Left ventricle myocardium inferior (tissue), 1 donor: ENCODE measurements at regions not wholly inside any gene's neighbourhood (a gene's known extent, or its start where the extent isn't known, plus 50 kb on each side); places are given as distances from the start of the nearest gene placed in this dataset.

Experiments
- DNase-seq: peaks from one replicate; pipeline ENCODE4 v3.0.0-alpha.2; 2020
- H3K27ac ChIP-seq: fragments of 200-600 bp; replicated peaks from 2 replicates; pipeline ENCODE4 v1.8.0; 2021
- H3K27me3 ChIP-seq: fragments of 200-600 bp; 2 replicates; pipeline ENCODE4 v1.8.0; 2021; ENCODE audit warnings: low read depth
- H3K36me3 ChIP-seq: fragments of 200-600 bp; 2 replicates; pipeline ENCODE4 v1.8.0; 2021
- H3K4me1 ChIP-seq: fragments of 200-600 bp; 2 replicates; pipeline ENCODE4 v1.8.0; 2021
- H3K4me3 ChIP-seq: fragments of 200-600 bp; 2 replicates; pipeline ENCODE4 v1.8.0; 2021; ENCODE audit warnings: mild to moderate bottlenecking, moderate library complexity
- H3K9me3 ChIP-seq: fragments of 200-600 bp; replicated peaks from 2 replicates; pipeline ENCODE4 v1.8.0; 2021
- CTCF ChIP-seq: fragments of 200-600 bp; IDR thresholded peaks from 2 replicates; pipeline ENCODE4 v1.8.0; 2021; ENCODE audit warnings: antibody characterized with exemption, mild to moderate bottlenecking, borderline replicate concordance
- intact Hi-C: fragments of 100-400 bp; cut with micrococcal nuclease; formaldehyde crosslinking; loops from one replicate; pipeline ENCODE4 v1.11.0; 2022
- donor health status: DM: no; HTN: yes; CAD: no; lungs with severe emphysema.

GRCh38 chr9:87336407-87336806 lies 161.3 kb upstream of the DAPK1 start:
- H3K27ac ChIP-seq, result no peak overlapping the region
- H3K27me3 ChIP-seq, result peaks cover 51% of the 10 kb centered on the region
- TF ChIP-seq CTCF, result no peak
- H3K9me3 ChIP-seq, result peaks cover 10% of the 10 kb centered on the region
- intact Hi-C loops, result loop anchor here (5.0 kb wide), 1 partner anchor 326 kb away; no protein-coding TSS in a partner anchor
- H3K4me1 ChIP-seq, result peaks cover 11% of the 10 kb centered on the region
- H3K4me3 ChIP-seq, result no peak overlapping the region
- H3K36me3 ChIP-seq, result no peaks in the 10 kb centered on the region
- no peak for DNase-seq

- intact Hi-C loops, result loop anchor here (5.0 kb wide), 1 partner anchor 325 kb away; no protein-coding TSS in a partner anchor
- Histone ChIP-seq H3K27me3 (peaks cover 56% of the 10 kb centered on the region), H3K27ac (no peak overlapping the region), H3K4me1 (peaks cover 11% of the 10 kb centered on the region), H3K9me3 (peaks cover 5% of the 10 kb centered on the region), H3K36me3 (no peaks in the 10 kb centered on the region), H3K4me3 (peak overlapping the region; percentile 52)
- no peak for DNase-seq
- TF ChIP-seq CTCF, result peak; percentile 79
Observed at GRCh38 chr9:87336914-87337333, 160.7 kb upstream of the DAPK1 start.

GRCh38 chr9:87337335-87338087 lies 160.2 kb upstream of the DAPK1 start:
- no peak for DNase-seq
- Histone ChIP-seq H3K27ac (no peak overlapping the region), H3K27me3 (peaks cover 59% of the 10 kb centered on the region), H3K9me3 (no peaks in the 10 kb centered on the region), H3K4me1 (peaks cover 11% of the 10 kb centered on the region), H3K36me3 (no peaks in the 10 kb centered on the region), H3K4me3 (peak overlapping the region; percentile 52)
- TF ChIP-seq CTCF, result no peak
- intact Hi-C loops, result loop anchor here (5.0 kb wide), 1 partner anchor 325 kb away; no protein-coding TSS in a partner anchor

GRCh38 chr9:87338088-87338989 lies 159.3 kb upstream of the DAPK1 start:
- Histone ChIP-seq H3K27me3 (peaks cover 59% of the 10 kb centered on the region), H3K4me3 (no peak overlapping the region), H3K27ac (no peak overlapping the region), H3K4me1 (peaks cover 11% of the 10 kb centered on the region), H3K9me3 (no peaks in the 10 kb centered on the region), H3K36me3 (no peaks in the 10 kb centered on the region)
- no peak for DNase-seq
- no peak for TF ChIP-seq CTCF
- intact Hi-C loops, result loop anchor here (5.0 kb wide), 1 partner anchor 324 kb away; no protein-coding TSS in a partner anchor

GRCh38 chr9:87340391-87340790 lies 157.3 kb upstream of the DAPK1 start:
- Histone ChIP-seq H3K36me3 (no peaks in the 10 kb centered on the region), H3K27me3 (peaks cover 68% of the 10 kb centered on the region), H3K9me3 (no peaks in the 10 kb centered on the region), H3K4me1 (peaks cover 11% of the 10 kb centered on the region), H3K27ac (no peak overlapping the region), H3K4me3 (no peak overlapping the region)
- no peak for TF ChIP-seq CTCF
- intact Hi-C loops, result no loop called here
- DNase-seq, result no peak
